HG03103 (cell line): ENCODE measurements at regions not wholly inside any gene's neighbourhood (a gene's known extent, or its start where the extent isn't known, plus 50 kb on each side); places are given as distances from the start of the nearest gene placed in this dataset.
"Not testable (repeated sequence)": the region's sequence is repeated elsewhere in the genome, so short reads cannot be mapped to it uniquely, and the experiment has no call there.

Experiments
- ATAC-seq: cut with Tn5 transposase; IDR thresholded peaks from one replicate; pipeline ENCODE4 v1.9.1; 2021; ENCODE audit warnings: low read depth; ENCODE audit not compliant: unreplicated experiment

DNA sequence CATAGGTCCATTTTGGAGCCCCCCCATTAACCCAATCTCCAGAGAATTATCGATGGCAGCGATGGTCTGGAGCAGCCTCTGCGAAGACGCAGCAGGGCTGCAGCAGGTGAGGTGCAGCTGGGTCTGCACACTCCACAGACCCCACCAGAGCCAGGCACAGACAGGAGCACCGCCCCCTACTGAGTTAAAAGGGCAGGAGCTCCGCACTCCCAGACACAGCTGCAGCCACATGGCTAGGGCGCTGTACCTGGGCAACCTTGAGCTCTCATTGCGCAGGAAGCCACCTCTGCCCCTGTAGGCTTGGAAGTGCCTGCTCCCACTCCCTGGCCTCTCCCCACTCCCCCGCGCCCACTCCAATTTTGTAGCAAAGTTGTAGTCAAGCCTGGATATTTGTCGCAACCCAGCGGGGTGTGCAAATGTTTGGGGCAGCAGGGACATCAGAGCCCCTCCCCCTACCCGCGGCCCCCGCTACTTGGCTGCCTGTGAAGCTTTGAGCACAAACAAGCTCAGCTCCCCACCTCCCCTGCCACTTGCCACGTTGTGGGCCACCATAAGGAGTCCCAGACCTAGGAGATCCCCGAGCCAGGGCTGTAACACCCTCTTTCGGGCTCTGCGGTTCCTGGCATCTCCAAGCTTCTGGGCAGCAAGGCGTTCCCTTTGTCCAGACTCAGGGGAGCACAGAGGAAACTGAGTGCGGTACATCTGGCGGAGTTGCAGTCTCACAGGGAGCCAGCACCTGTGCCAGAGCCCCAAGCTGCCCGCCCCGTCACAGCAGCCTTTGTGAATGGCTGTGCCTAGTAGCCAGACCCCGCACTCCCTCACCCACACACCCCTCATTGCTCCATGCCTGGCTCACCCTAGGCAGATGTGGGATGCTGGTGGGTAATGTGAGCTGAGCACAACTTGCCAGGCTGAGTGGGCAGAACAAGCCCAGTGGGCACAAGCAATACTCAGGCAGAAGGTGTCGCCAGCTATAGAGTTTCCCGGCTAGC is 949.7 kb upstream of the SLITRK1 start:
- ATAC-seq = no peak

DNA sequence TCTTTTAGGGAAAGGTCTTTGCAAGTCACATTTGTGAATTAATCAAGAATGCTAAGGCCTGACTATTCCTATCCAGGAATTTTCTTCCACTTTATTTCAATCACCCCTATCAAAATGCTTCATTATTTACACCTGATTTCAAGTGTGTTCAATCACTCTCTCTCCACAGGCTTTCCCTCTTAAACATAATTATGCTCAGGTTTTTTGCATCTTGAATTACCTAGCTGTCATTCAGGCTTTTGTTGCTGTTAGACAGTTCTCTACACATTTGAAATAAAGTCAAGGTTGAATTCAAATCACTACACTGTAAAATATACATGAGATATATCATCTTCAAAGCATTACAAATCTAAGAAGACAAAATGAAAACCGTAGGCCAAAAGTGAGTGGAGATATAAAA is 941.3 kb upstream of the SLITRK1 start:
- no peak for ATAC-seq

- no peak for ATAC-seq
Measured at GRCh38 chr13:84821261-84821660, 939.0 kb upstream of the SLITRK1 start.

DNA sequence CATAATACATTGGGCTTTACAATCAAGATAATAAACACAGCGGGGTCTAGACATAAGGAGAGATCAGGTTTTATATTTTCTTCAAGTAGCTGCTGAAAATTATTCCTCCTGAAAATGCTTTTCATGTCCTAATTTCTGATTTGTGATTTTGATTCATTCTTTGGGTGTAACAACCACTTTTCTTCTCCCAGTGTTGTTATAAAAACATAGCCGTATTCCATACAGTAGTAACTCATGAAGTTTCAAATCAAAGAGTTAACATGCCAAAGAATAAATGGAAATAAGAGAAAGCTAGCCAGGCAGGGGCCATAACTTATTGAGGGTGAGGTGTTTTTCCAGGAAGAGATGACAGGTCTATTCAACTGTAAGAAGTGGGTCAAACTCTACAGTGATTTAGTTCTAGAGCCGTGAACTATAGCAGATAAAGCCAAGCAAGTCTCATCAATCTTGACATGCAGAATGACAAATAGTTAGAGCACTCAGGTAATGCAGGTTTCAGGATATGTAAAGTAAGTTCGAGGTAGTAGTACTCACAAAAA is 934.4 kb upstream of the SLITRK1 start:
- no peak for ATAC-seq

DNA sequence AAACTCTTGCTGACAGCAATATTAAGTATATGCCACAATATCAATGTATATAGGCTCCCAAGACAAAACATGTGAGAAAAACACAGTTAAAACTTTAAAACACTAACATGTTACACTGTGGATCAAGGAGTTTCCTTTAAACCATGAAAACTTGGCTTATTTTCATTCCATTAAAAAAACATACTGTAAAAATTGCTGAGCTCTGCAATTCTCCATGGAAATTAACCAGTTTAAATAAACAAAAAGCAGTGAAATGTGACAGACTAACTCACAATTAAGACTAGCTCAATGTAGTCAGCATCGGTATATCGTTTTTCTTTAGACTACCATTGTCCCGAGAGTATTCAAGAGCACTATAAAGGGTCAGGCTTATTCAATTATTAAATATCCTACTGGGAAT is 930.5 kb upstream of the SLITRK1 start:
- ATAC-seq = no peak

DNA sequence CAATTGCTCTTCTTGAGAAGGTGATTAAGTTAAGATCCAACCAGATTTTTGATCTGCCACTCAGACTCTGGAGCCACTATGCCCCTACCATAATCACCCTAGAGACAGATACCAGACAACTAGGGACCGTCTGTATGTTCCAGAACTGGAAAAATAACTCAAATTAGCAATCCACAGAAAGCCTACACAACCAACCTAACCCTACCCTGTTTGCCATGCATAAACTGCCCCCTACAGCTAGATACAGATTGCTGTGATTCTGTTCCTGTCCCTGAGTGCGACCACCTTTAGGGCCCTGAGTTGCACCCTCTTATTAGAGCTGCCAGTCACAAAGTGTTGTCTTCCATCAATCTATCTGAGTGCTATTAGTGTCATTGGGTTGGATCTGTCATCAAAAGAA is 929.8 kb upstream of the SLITRK1 start:
- ATAC-seq = no peak

- ATAC-seq = no peak
Measured at GRCh38 chr13:84810781-84811180, 928.5 kb upstream of the SLITRK1 start.

DNA sequence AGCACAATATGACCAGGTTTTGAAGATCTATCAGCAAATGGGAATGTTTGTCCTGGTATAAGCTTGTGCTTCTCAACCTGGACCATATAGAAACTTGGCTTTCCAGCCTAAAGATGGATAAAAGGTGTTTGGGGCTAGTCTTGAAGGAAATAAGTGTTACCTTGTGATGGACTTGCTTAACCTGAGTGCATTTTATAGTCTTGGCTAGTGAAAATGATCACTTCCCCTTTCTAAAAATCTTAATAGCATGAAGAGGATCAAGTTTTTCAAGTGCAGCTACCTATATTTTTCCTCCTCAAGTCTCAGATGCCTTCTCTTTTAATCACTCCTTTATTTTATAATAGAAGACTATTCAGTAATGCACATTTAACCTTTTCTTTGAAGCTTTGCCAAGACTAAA is 919.8 kb upstream of the SLITRK1 start:
- no peak for ATAC-seq

DNA sequence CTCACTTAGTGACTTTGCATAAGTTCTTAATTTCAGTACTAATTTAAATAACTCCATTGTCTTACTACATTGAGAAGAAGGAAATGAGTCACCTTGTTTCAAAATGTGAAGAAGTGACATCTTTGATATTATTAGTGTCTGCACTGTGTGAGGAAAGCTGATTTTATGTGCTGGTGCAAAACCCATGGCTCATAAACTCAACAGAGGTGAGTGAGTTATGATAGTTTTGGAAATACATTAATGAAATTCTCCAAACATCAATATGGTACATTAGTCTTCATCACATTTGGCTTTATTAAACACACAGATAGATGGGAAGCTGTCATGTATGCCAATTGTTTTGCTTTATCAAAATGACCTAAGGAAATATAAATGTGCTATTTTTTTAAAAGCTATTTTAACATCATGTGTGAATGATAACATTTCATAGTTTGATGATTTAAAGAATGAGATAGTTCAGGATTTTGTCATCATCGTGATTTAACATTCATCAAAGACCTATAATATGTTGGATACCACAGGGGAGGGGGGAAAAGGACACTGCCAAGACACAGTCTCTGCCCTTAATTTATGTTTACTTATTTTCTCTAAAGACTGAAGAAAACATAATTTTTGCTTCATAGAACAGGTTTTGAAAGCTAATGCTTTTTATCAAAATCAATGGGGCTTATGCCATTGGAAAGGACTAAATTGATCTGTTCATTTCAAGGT is 902.3 kb upstream of the SLITRK1 start:
- ATAC-seq = no peak

DNA sequence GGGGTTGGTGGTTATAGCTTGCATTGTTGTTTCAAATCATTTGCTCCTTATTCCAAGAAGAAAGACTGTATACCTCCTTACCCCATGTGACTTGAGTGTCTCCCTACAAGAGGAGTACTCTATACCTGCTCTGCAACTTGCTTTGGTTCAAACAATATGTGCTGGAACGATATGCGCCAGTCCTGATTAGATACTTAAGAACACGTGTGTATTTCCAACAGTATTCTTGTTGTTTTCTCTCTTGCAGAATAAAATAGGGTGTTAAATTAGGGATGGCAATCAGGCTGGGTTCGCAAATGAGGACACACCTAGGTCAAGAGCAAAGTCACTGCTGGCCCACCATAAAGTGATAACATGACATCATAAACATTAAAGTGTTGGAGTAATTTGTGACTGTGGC is 895.0 kb upstream of the SLITRK1 start:
- ATAC-seq = no peak

DNA sequence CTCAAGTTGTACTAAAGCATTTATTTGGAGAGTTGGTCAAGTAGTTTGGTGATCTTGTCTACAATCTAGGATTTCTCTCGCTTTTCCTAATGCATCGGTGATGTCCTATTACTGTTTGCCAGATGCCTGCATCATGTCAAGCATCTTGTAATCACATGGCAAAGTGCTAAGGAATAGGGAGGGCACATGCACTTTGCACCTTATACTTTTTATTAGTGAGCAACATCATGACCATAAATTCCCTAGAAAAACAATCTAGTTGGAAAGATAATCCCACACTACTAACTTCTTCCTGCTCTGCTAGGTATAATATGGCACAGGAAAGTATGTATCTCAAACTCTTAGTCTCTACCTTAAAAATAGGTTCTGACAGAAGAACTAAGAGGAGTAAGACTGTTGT is 894.3 kb upstream of the SLITRK1 start:
- no peak for ATAC-seq

- not testable (repeated sequence) for ATAC-seq
Measured at GRCh38 chr13:84775920-84776319, 893.6 kb upstream of the SLITRK1 start.

- no peak for ATAC-seq
Measured at GRCh38 chr13:84774111-84774510, 891.8 kb upstream of the SLITRK1 start.

GRCh38 chr13:84760956-84761355 is 878.7 kb upstream of the SLITRK1 start:
- no peak for ATAC-seq

DNA sequence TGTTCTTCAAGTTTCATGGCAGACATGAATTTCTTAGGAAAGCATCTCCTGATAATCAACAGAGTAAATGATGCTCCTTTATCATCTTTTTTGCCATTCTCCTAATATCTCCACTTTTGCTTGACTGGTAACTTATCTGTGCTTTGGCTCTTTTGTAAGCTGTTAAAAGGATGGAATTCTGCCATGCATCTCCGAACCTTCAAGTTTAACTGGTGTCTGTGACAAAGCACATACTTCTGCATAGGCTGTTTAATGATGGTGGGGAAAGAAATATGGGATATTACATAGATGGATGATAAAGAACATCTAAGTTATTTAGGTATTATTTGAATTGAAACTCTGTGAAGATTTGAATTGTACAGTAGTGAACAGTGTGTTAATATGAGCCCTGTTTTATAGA is 866.9 kb upstream of the SLITRK1 start:
- ATAC-seq = no peak

- no peak for ATAC-seq
Measured at GRCh38 chr13:84745051-84745551, 862.8 kb upstream of the SLITRK1 start.

DNA sequence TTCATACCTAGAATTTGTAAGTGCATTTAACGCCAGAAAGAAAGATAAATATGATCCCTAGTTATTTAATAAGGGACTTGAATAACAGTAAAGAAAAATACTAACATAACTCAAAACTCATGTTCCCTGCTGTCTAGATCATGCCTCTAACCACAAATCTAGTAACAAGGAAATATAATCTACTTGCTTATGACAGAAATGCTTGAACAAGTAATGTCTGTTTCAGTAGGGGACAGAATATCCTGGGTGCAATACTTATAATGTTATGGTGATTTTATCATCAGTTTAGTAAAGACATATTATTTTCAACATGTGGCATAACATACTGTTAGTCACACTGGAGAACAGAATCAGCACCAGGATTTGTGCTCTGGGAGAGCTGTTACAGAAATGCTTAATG is 861.9 kb upstream of the SLITRK1 start:
- no peak for ATAC-seq

DNA sequence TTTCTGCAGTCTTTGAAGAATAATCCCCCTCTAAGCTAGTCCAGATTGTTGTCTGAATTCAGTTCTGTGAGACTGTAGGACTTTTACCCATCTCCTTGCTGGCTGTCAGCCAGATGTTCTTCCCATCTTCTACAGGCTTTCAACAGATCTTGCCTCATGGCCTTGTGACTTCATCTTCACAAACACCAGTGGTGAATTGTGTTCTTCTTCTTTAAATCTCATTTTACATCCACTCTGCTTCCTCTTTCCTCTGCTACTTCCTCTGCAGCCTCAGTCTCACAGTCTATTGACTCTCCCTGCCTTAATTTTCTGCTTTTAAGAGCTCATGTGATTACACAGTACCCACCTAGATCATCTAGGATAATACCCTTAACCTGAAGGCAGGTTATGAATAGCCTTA is 859.0 kb upstream of the SLITRK1 start:
- ATAC-seq = no peak

DNA sequence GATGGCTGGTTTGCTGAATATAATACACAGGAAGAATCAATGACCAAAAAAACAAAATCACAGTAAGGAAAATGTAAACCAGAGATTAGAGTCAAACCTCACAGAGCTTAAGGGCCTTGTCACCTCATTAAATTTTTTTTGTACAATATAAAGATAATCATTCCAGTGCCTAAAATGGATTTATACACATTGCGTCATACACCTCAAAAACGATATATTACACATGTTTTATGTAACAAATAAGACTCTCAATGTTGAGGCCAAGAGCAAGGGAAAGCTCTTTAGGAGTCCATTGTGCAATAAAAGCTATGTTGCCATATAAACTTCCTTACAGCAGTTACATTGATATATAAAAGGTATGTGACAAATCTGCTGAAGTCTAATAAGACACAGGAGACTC is 856.7 kb upstream of the SLITRK1 start:
- ATAC-seq = no peak

DNA sequence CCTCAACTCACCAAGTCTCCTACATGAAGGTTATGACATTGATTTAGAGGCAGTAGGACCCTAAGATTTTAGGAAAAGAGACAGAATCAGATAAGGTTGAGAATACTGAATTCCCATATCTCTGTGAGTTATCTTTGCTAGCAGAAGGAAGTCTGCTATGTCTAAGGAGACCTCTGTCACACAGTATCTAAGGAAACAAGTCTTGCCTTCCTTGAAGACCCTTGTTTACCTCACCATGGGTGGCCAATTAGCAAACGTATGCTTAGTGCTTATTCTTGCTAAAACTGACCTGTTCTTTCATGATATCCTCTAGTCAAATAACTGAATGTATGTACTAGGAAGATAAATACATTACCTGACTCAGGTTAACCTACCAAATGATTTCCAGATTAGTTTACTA is 855.4 kb upstream of the SLITRK1 start:
- no peak for ATAC-seq

- no peak for ATAC-seq
Measured at GRCh38 chr13:84730376-84730775, 848.1 kb upstream of the SLITRK1 start.
